ENCODE measurements at regions not wholly inside any gene's neighbourhood (a gene's known extent, or its start where the extent isn't known, plus 50 kb on each side); places are given as distances from the start of the nearest gene placed in this dataset.

- peaks cover 0 to 10% (median 4%) of the 10 kb centered on the region in 5 donors for H3K9me3 ChIP-seq (ENCODE audit: control insufficient read depth in 5 of 5, low read length in 5 of 5)
- no peak overlapping the region for H3K27ac ChIP-seq (ENCODE audit: low read depth, low read length)
- no peaks in the 10 kb centered on the region for H3K27me3 ChIP-seq (ENCODE audit: control insufficient read depth in 5 of 5, insufficient read depth in 4 of 5, low read length in 5 of 5)
- H3K36me3 ChIP-seq (ENCODE audit: control insufficient read depth in 5 of 5, insufficient read depth in 5 of 5, low read length in 5 of 5): no peaks in the 10 kb centered on the region
- H3K4me3 ChIP-seq (ENCODE audit: low read depth in 1 of 5, low read length in 5 of 5): no peak overlapping the region
- no peaks in the 10 kb centered on the region for H3K4me1 ChIP-seq (ENCODE audit: control insufficient read depth in 5 of 5, insufficient read depth in 5 of 5, low read length in 5 of 5)
- no peak overlapping the region for H3K9ac ChIP-seq (ENCODE audit: low read length in 5 of 5)
Observed at GRCh38 chr13:39855236-39855635, 199.8 kb downstream of the COG6 start.

DNA sequence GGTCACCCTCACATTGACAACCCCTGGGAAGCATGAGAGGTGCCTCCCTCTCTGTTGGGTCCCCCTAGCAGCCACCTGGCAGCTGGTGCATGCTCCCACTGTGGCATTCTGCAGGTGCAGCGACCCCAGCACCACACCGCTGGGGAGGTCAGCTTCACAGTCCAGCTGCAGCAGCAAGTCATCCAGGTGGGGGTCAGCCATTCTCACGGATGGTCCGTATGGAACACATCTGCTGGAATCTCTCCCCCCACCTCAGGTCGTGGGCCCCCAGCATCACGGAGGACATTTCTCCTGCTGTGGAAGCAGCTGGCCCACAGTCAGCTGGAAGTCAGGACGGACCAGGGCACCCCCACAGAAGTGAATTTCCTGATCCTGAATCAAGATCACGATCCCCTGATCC, 201.3 kb downstream of the COG6 start:
- no peaks in the 10 kb centered on the region for H3K4me1 ChIP-seq (ENCODE audit: control insufficient read depth in 5 of 5, insufficient read depth in 5 of 5, low read length in 5 of 5)
- no peaks in the 10 kb centered on the region for H3K36me3 ChIP-seq (ENCODE audit: control insufficient read depth in 5 of 5, insufficient read depth in 5 of 5, low read length in 5 of 5)
- no peak overlapping the region for H3K9ac ChIP-seq (ENCODE audit: low read length in 5 of 5)
- peaks cover 0 to 10% (median 4%) of the 10 kb centered on the region in 5 donors for H3K9me3 ChIP-seq (ENCODE audit: control insufficient read depth in 5 of 5, low read length in 5 of 5)
- H3K27me3 ChIP-seq (ENCODE audit: control insufficient read depth in 5 of 5, insufficient read depth in 4 of 5, low read length in 5 of 5): no peaks in the 10 kb centered on the region
- no peak overlapping the region for H3K4me3 ChIP-seq (ENCODE audit: low read depth in 1 of 5, low read length in 5 of 5)
- H3K27ac ChIP-seq (ENCODE audit: low read depth, low read length): no peak overlapping the region

- H3K4me1 ChIP-seq (ENCODE audit: control insufficient read depth in 5 of 5, insufficient read depth in 5 of 5, low read length in 5 of 5): no peaks in the 10 kb centered on the region
- no peak overlapping the region for H3K9ac ChIP-seq (ENCODE audit: low read length in 5 of 5)
- no peak overlapping the region for H3K4me3 ChIP-seq (ENCODE audit: low read depth in 1 of 5, low read length in 5 of 5)
- no peaks in the 10 kb centered on the region for H3K36me3 ChIP-seq (ENCODE audit: control insufficient read depth in 5 of 5, insufficient read depth in 5 of 5, low read length in 5 of 5)
- no peak overlapping the region for H3K27ac ChIP-seq (ENCODE audit: low read depth, low read length)
- peaks cover 0 to 2% (median under 1%) of the 10 kb centered on the region in 5 donors for H3K9me3 ChIP-seq (ENCODE audit: control insufficient read depth in 5 of 5, low read length in 5 of 5)
- H3K27me3 ChIP-seq (ENCODE audit: control insufficient read depth in 5 of 5, insufficient read depth in 4 of 5, low read length in 5 of 5): no peaks in the 10 kb centered on the region
Observed at GRCh38 chr13:39858794-39859193, 203.3 kb downstream of the COG6 start.

- H3K27ac ChIP-seq (ENCODE audit: low read depth, low read length): no peak overlapping the region
- no peaks in the 10 kb centered on the region for H3K27me3 ChIP-seq (ENCODE audit: control insufficient read depth in 5 of 5, insufficient read depth in 4 of 5, low read length in 5 of 5)
- H3K36me3 ChIP-seq (ENCODE audit: control insufficient read depth in 5 of 5, insufficient read depth in 5 of 5, low read length in 5 of 5): no peaks in the 10 kb centered on the region
- H3K4me1 ChIP-seq (ENCODE audit: control insufficient read depth in 5 of 5, insufficient read depth in 5 of 5, low read length in 5 of 5): no peaks in the 10 kb centered on the region
- H3K9ac ChIP-seq (ENCODE audit: low read length in 5 of 5): no peak overlapping the region
- H3K4me3 ChIP-seq (ENCODE audit: low read depth in 1 of 5, low read length in 5 of 5): no peak overlapping the region
- H3K9me3 ChIP-seq (ENCODE audit: control insufficient read depth in 5 of 5, low read length in 5 of 5): no peaks in the 10 kb centered on the region
Observed at GRCh38 chr13:39859898-39860297, 204.4 kb downstream of the COG6 start.

DNA sequence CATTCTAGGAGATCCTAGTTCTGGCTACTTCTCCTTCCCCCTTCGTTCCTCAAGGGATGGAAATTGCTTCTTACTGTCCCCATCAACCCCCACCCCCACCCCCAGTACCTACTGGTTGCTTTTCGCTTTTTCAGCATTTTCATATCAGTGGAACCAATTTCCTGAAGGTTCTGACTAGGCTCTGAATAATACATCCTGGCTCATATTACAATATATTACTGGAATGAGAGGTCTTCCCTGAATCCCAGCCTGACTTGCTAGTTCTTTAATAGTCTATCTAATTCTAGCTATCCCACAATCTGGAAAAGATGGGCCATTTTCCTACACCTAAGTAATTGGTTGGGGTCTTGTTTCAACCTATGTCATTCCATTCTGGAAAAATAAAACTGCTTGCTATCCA, 207.4 kb downstream of the COG6 start:
- Histone ChIP-seq H3K9ac (ENCODE audit: low read length in 5 of 5) (no peak overlapping the region), H3K27ac (ENCODE audit: low read depth, low read length) (no peak overlapping the region), H3K9me3 (ENCODE audit: control insufficient read depth in 5 of 5, low read length in 5 of 5) (no peaks in the 10 kb centered on the region), H3K4me3 (ENCODE audit: low read depth in 1 of 5, low read length in 5 of 5) (no peak overlapping the region), H3K27me3 (ENCODE audit: control insufficient read depth in 5 of 5, insufficient read depth in 4 of 5, low read length in 5 of 5) (no peaks in the 10 kb centered on the region), H3K36me3 (ENCODE audit: control insufficient read depth in 5 of 5, insufficient read depth in 5 of 5, low read length in 5 of 5) (no peaks in the 10 kb centered on the region), H3K4me1 (ENCODE audit: control insufficient read depth in 5 of 5, insufficient read depth in 5 of 5, low read length in 5 of 5) (no peaks in the 10 kb centered on the region)

DNA sequence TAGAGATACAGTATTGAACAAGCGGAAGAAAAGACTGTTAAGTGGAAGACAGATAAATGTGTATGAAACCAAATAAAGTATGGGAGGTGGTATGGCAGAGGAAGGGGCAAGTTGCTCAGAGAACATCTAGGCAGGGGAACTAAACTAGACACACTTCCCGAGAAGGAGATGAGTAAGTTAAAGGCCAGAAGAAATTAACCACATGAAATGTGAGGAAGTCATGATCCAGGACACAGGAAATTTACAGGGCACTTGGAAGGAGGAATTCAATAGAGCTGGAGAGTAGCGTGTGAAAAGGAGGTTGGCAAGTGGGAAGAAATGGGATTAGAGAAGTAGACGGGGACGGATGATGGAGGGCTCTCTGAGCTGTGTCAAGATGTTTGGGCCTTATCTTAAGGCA, 208.8 kb downstream of the COG6 start:
- no peaks in the 10 kb centered on the region for H3K36me3 ChIP-seq (ENCODE audit: control insufficient read depth in 5 of 5, insufficient read depth in 5 of 5, low read length in 5 of 5)
- no peaks in the 10 kb centered on the region for H3K4me1 ChIP-seq (ENCODE audit: control insufficient read depth in 5 of 5, insufficient read depth in 5 of 5, low read length in 5 of 5)
- no peak overlapping the region for H3K9ac ChIP-seq (ENCODE audit: low read length in 5 of 5)
- no peak overlapping the region for H3K27ac ChIP-seq (ENCODE audit: low read depth, low read length)
- H3K9me3 ChIP-seq (ENCODE audit: control insufficient read depth in 5 of 5, low read length in 5 of 5): no peaks in the 10 kb centered on the region
- H3K27me3 ChIP-seq (ENCODE audit: control insufficient read depth in 5 of 5, insufficient read depth in 4 of 5, low read length in 5 of 5): no peaks in the 10 kb centered on the region
- H3K4me3 ChIP-seq (ENCODE audit: low read depth in 1 of 5, low read length in 5 of 5): no peak overlapping the region

DNA sequence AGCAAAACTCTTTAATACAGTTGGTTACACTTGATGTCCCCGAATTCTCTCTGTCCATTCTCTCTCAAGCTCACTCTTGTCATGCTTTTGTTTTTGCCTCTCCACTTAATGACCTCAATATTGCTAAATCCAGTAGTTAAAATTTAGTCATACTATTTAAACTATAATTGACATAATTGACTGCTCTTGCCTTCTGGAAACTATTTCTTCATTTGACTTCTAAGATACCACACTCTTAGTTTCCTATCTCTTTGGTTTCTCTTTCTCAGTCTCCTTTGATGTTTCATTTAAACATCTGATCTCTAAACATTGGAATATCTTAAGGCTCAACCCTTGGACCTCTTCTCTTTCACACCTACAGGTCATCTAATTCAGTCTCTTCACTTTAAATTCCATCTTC, 211.3 kb downstream of the COG6 start:
- no peak overlapping the region for H3K27ac ChIP-seq (ENCODE audit: low read depth, low read length)
- H3K36me3 ChIP-seq (ENCODE audit: control insufficient read depth in 5 of 5, insufficient read depth in 5 of 5, low read length in 5 of 5): no peaks in the 10 kb centered on the region
- H3K4me1 ChIP-seq (ENCODE audit: control insufficient read depth in 5 of 5, insufficient read depth in 5 of 5, low read length in 5 of 5): no peaks in the 10 kb centered on the region
- H3K9me3 ChIP-seq (ENCODE audit: control insufficient read depth in 5 of 5, low read length in 5 of 5): peaks cover 0 to 4% (median 0%) of the 10 kb centered on the region in 5 donors
- H3K27me3 ChIP-seq (ENCODE audit: control insufficient read depth in 5 of 5, insufficient read depth in 4 of 5, low read length in 5 of 5): no peaks in the 10 kb centered on the region
- no peak overlapping the region for H3K9ac ChIP-seq (ENCODE audit: low read length in 5 of 5)
- H3K4me3 ChIP-seq (ENCODE audit: low read depth in 1 of 5, low read length in 5 of 5): no peak overlapping the region

GRCh38 chr13:39867807-39868206, 212.3 kb downstream of the COG6 start:
- Histone ChIP-seq H3K9me3 (ENCODE audit: control insufficient read depth in 5 of 5, low read length in 5 of 5) (peaks cover 0 to 4% (median 0%) of the 10 kb centered on the region in 5 donors), H3K4me3 (ENCODE audit: low read depth in 1 of 5, low read length in 5 of 5) (no peak overlapping the region), H3K27ac (ENCODE audit: low read depth, low read length) (no peak overlapping the region), H3K36me3 (ENCODE audit: control insufficient read depth in 5 of 5, insufficient read depth in 5 of 5, low read length in 5 of 5) (no peaks in the 10 kb centered on the region), H3K4me1 (ENCODE audit: control insufficient read depth in 5 of 5, insufficient read depth in 5 of 5, low read length in 5 of 5) (no peaks in the 10 kb centered on the region), H3K27me3 (ENCODE audit: control insufficient read depth in 5 of 5, insufficient read depth in 4 of 5, low read length in 5 of 5) (no peaks in the 10 kb centered on the region), H3K9ac (ENCODE audit: low read length in 5 of 5) (no peak overlapping the region)

GRCh38 chr13:39870197-39870747, 214.8 kb downstream of the COG6 start:
- H3K27ac ChIP-seq (ENCODE audit: low read depth, low read length): no peak overlapping the region
- no peak overlapping the region for H3K9ac ChIP-seq (ENCODE audit: low read length in 5 of 5)
- peaks cover 0 to 2% (median 0%) of the 10 kb centered on the region in 5 donors for H3K4me1 ChIP-seq (ENCODE audit: control insufficient read depth in 5 of 5, insufficient read depth in 5 of 5, low read length in 5 of 5)
- peaks cover 0 to 4% (median 0%) of the 10 kb centered on the region in 5 donors for H3K9me3 ChIP-seq (ENCODE audit: control insufficient read depth in 5 of 5, low read length in 5 of 5)
- no peaks in the 10 kb centered on the region for H3K27me3 ChIP-seq (ENCODE audit: control insufficient read depth in 5 of 5, insufficient read depth in 4 of 5, low read length in 5 of 5)
- H3K4me3 ChIP-seq (ENCODE audit: low read depth in 1 of 5, low read length in 5 of 5): no peak overlapping the region
- H3K36me3 ChIP-seq (ENCODE audit: control insufficient read depth in 5 of 5, insufficient read depth in 5 of 5, low read length in 5 of 5): no peaks in the 10 kb centered on the region

- peaks cover 0 to 4% (median 0%) of the 10 kb centered on the region in 5 donors for H3K9me3 ChIP-seq (ENCODE audit: control insufficient read depth in 5 of 5, low read length in 5 of 5)
- H3K27me3 ChIP-seq (ENCODE audit: control insufficient read depth in 5 of 5, insufficient read depth in 4 of 5, low read length in 5 of 5): no peaks in the 10 kb centered on the region
- H3K4me1 ChIP-seq (ENCODE audit: control insufficient read depth in 5 of 5, insufficient read depth in 5 of 5, low read length in 5 of 5): peaks cover 0 to 12% (median 0%) of the 10 kb centered on the region in 5 donors
- H3K27ac ChIP-seq (ENCODE audit: low read depth, low read length): no peak overlapping the region
- H3K9ac ChIP-seq (ENCODE audit: low read length in 5 of 5): no peak overlapping the region
- no peaks in the 10 kb centered on the region for H3K36me3 ChIP-seq (ENCODE audit: control insufficient read depth in 5 of 5, insufficient read depth in 5 of 5, low read length in 5 of 5)
- no peak overlapping the region for H3K4me3 ChIP-seq (ENCODE audit: low read depth in 1 of 5, low read length in 5 of 5)
Observed at GRCh38 chr13:39874331-39875053, 219.0 kb downstream of the COG6 start.

All from subcutaneous abdominal adipose tissue (tissue), 5 donors.